ENCODE measurements at regions not wholly inside any gene's neighbourhood (a gene's known extent, or its start where the extent isn't known, plus 50 kb on each side); places are given as distances from the start of the nearest gene placed in this dataset.

- DNase-seq: no peak
Measured at GRCh38 chr12:59040043-59040442, 119.7 kb upstream of the LRIG3 start.

- no peak for DNase-seq
Measured at GRCh38 chr12:59039005-59039404, 118.7 kb upstream of the LRIG3 start.

GRCh38 chr12:59036973-59037762 is 116.9 kb upstream of the LRIG3 start:
- DNase-seq: peak; percentile 21

GRCh38 chr12:59036347-59036746 is 116.0 kb upstream of the LRIG3 start:
- no peak for DNase-seq

- no peak for DNase-seq
Measured at GRCh38 chr12:59031313-59031712, 111.0 kb upstream of the LRIG3 start.

- no peak for DNase-seq
Measured at GRCh38 chr12:59030415-59030814, 110.1 kb upstream of the LRIG3 start.

- no peak for DNase-seq
Measured at GRCh38 chr12:59027199-59027598, 106.9 kb upstream of the LRIG3 start.

- peak; percentile 39 for DNase-seq
Measured at GRCh38 chr12:59023861-59024424, 103.6 kb upstream of the LRIG3 start.

- no peak for DNase-seq
Measured at GRCh38 chr12:59020073-59020946, 100.0 kb upstream of the LRIG3 start.

- DNase-seq: no peak
Measured at GRCh38 chr12:59014885-59015284, 94.6 kb upstream of the LRIG3 start.

- no peak for DNase-seq
Measured at GRCh38 chr12:59010941-59011340, 90.6 kb upstream of the LRIG3 start.

GRCh38 chr12:59010118-59010517 is 89.8 kb upstream of the LRIG3 start:
- DNase-seq: no peak

- DNase-seq: no peak
Measured at GRCh38 chr12:59007620-59008019, 87.3 kb upstream of the LRIG3 start.

- peak; percentile 57 for DNase-seq
Measured at GRCh38 chr12:59005193-59005955, 85.1 kb upstream of the LRIG3 start.

GRCh38 chr12:59004456-59004855 is 84.2 kb upstream of the LRIG3 start:
- no peak for DNase-seq

GRCh38 chr12:58995666-58996363 is 75.5 kb upstream of the LRIG3 start:
- DNase-seq: no peak

GRCh38 chr12:58988643-58989344 is 68.5 kb upstream of the LRIG3 start:
- DNase-seq: no peak

GRCh38 chr12:58981961-58982360 is 61.7 kb upstream of the LRIG3 start:
- DNase-seq: no peak

GRCh38 chr12:58980768-58981167 is 60.5 kb upstream of the LRIG3 start:
- no peak for DNase-seq

- DNase-seq: no peak
Measured at GRCh38 chr12:58978717-58979116, 58.4 kb upstream of the LRIG3 start.

- DNase-seq: no peak
Measured at GRCh38 chr12:58977476-58977875, 57.2 kb upstream of the LRIG3 start.
